ENCODE measurements at regions not wholly inside any gene's neighbourhood (a gene's known extent, or its start where the extent isn't known, plus 50 kb on each side); places are given as distances from the start of the nearest gene placed in this dataset.

- TF ChIP-seq CTCF (conservative IDR thresholded peaks at IDR 0.05; ENCODE audit: low read depth in 2 of 2), result no peak
- no peak for TF ChIP-seq EZH2 (IDR thresholded peaks at IDR 0.05; ENCODE audit: low read depth, unreplicated experiment)
- TF ChIP-seq EZH2phosphoT487 (IDR thresholded peaks at IDR 0.05; ENCODE audit: unreplicated experiment), result no peak
- no peak for TF ChIP-seq POLR2AphosphoS5 (IDR thresholded peaks at IDR 0.05; ENCODE audit: low read depth)
- no peak for TF ChIP-seq CREB1 (CRISPR knock-in tag; IDR thresholded peaks at IDR 0.05; ENCODE audit: low read depth)
- no peak for TF ChIP-seq REST (IDR thresholded peaks at IDR 0.05; ENCODE audit: unreplicated experiment)
- no peak for TF ChIP-seq JUNB (IDR thresholded peaks at IDR 0.05; ENCODE audit: unreplicated experiment)
- no peak for TF ChIP-seq ZNF462 (CRISPR knock-in tag; IDR thresholded peaks at IDR 0.05)
- TF ChIP-seq ETS1 (IDR thresholded peaks at IDR 0.05), result no peak
- TF ChIP-seq NANOG (IDR thresholded peaks at IDR 0.05; ENCODE audit: borderline replicate concordance), result no peak
- TF ChIP-seq ZNF331 (CRISPR knock-in tag; IDR thresholded peaks at IDR 0.05; ENCODE audit: low read depth), result no peak
- TF ChIP-seq ZNF114 (CRISPR knock-in tag; IDR thresholded peaks at IDR 0.05), result no peak
- TF ChIP-seq STAT1 (IDR thresholded peaks at IDR 0.05; ENCODE audit: unreplicated experiment), result no peak
Observed at GRCh38 chr9:73065439-73065838, 86.2 kb upstream of the ANXA1 start.
